BLaER1 treated with 17β-estradiol and CSF1 and Interleukin-3, amounts not matched to agents 10 nM and 100 nM (cell line): ENCODE measurements at regions not wholly inside any gene's neighbourhood (a gene's known extent, or its start where the extent isn't known, plus 50 kb on each side); places are given as distances from the start of the nearest gene placed in this dataset.

Experiments used
- H3K27ac ChIP-seq, 11 experiments: shearing (Covaris generic); formaldehyde crosslinking; 2 replicates each; pipeline ENCODE4 v1.8.1; 2022
- H3K27me3 ChIP-seq, 11 experiments: shearing (Covaris generic); formaldehyde crosslinking; 2 replicates each; pipeline ENCODE4 v1.8.1; 2022
- H3K36me3 ChIP-seq, 11 experiments: shearing (Covaris generic); formaldehyde crosslinking; 2 replicates each; pipeline ENCODE4 v1.8.1; 2022
- H3K4me1 ChIP-seq, 10 experiments: shearing (Covaris generic); formaldehyde crosslinking; 2 replicates each; pipeline ENCODE4 v1.8.1; 2022
- H3K4me2 ChIP-seq, 11 experiments: shearing (Covaris generic); formaldehyde crosslinking; 2 replicates each; pipeline ENCODE4 v1.8.1; 2022
- H3K4me3 ChIP-seq, 10 experiments: shearing (Covaris generic); formaldehyde crosslinking; 2 replicates each; pipeline ENCODE4 v1.8.1; 2022
- H3K9ac ChIP-seq, 11 experiments: shearing (Covaris generic); formaldehyde crosslinking; 2 replicates each; pipeline ENCODE4 v1.8.1; 2022
- H3K9me3 ChIP-seq, 11 experiments: shearing (Covaris generic); formaldehyde crosslinking; replicated peaks in 1 of 11; 2 replicates each; pipeline ENCODE4 v1.8.1; 2022
- H4K20me1 ChIP-seq, 11 experiments: shearing (Covaris generic); formaldehyde crosslinking; 2 replicates each; pipeline ENCODE4 v1.8.1; 2022
- Cebpa-rat ChIP-seq, 11 experiments: shearing (Covaris generic); IDR thresholded peaks; 2 replicates each; pipeline ENCODE4 v1.8.1; 2022

GRCh38 chr3:157650699-157651098, 147.5 kb upstream of the VEPH1 start:
- H3K36me3 ChIP-seq = no peaks in the 10 kb centered on the region
- H3K27ac ChIP-seq = no peak overlapping the region
- H3K4me2 ChIP-seq = no peak overlapping the region
- H3K9ac ChIP-seq = no peak overlapping the region
- no peaks in the 10 kb centered on the region for H3K27me3 ChIP-seq
- no peaks in the 10 kb centered on the region for H3K9me3 ChIP-seq
- peaks cover 0 to 24% (median 0%) of the 10 kb centered on the region in 10 experiments; a peak in 6 of 20 replicates for H3K4me1 ChIP-seq
- no peak for TF ChIP-seq Cebpa-rat (IDR thresholded peaks at IDR 0.05)
- no peak overlapping the region for H3K4me3 ChIP-seq
- H4K20me1 ChIP-seq = no peaks in the 10 kb centered on the region

GRCh38 chr3:157650172-157650571, 147.0 kb upstream of the VEPH1 start:
- no peak for TF ChIP-seq Cebpa-rat (IDR thresholded peaks at IDR 0.05)
- no peak overlapping the region for H3K4me3 ChIP-seq
- no peak overlapping the region for H3K9ac ChIP-seq
- H3K4me1 ChIP-seq = peaks cover 0 to 24% (median 0%) of the 10 kb centered on the region in 10 experiments; a peak in 6 of 20 replicates
- H3K27me3 ChIP-seq = no peaks in the 10 kb centered on the region
- H3K9me3 ChIP-seq = no peaks in the 10 kb centered on the region
- H4K20me1 ChIP-seq = no peaks in the 10 kb centered on the region
- H3K4me2 ChIP-seq = no peak overlapping the region; a peak in 2 of 22 replicates
- H3K36me3 ChIP-seq = no peaks in the 10 kb centered on the region
- no peak overlapping the region for H3K27ac ChIP-seq

GRCh38 chr3:157649511-157649910, 146.3 kb upstream of the VEPH1 start:
- TF ChIP-seq Cebpa-rat (IDR thresholded peaks at IDR 0.05) = no peak
- no peaks in the 10 kb centered on the region for H4K20me1 ChIP-seq
- no peak overlapping the region for H3K9ac ChIP-seq
- no peak overlapping the region for H3K27ac ChIP-seq
- peak overlapping the region in 2 of 11 experiments; percentile 16 to 17; a peak in 2 of 22 replicates for H3K4me2 ChIP-seq
- no peaks in the 10 kb centered on the region for H3K36me3 ChIP-seq
- peaks cover 0 to 23% (median 0%) of the 10 kb centered on the region in 10 experiments; a peak in 6 of 20 replicates for H3K4me1 ChIP-seq
- H3K27me3 ChIP-seq = no peaks in the 10 kb centered on the region
- H3K4me3 ChIP-seq = no peak overlapping the region
- H3K9me3 ChIP-seq = no peaks in the 10 kb centered on the region

- no peak overlapping the region for H3K9ac ChIP-seq
- no peak overlapping the region for H3K27ac ChIP-seq
- H3K4me3 ChIP-seq = no peak overlapping the region
- no peaks in the 10 kb centered on the region for H3K9me3 ChIP-seq
- H4K20me1 ChIP-seq = no peaks in the 10 kb centered on the region
- no peaks in the 10 kb centered on the region for H3K36me3 ChIP-seq
- peaks cover 0 to 8% (median 0%) of the 10 kb centered on the region in 10 experiments; a peak in 3 of 20 replicates for H3K4me1 ChIP-seq
- TF ChIP-seq Cebpa-rat (IDR thresholded peaks at IDR 0.05) = no peak
- no peaks in the 10 kb centered on the region for H3K27me3 ChIP-seq
- no peak overlapping the region for H3K4me2 ChIP-seq
Measured at GRCh38 chr3:157647820-157648219, 144.6 kb upstream of the VEPH1 start.

GRCh38 chr3:157639756-157640426, 136.7 kb upstream of the VEPH1 start:
- Histone ChIP-seq H3K27me3 (no peaks in the 10 kb centered on the region), H3K36me3 (no peaks in the 10 kb centered on the region), H3K4me3 (no peak overlapping the region), H3K9ac (no peak overlapping the region), H4K20me1 (no peaks in the 10 kb centered on the region), H3K4me2 (no peak overlapping the region), H3K4me1 (no peaks in the 10 kb centered on the region), H3K9me3 (peaks cover 0 to 20% (median 5%) of the 10 kb centered on the region in 11 experiments; a peak in 6 of 22 replicates), H3K27ac (no peak overlapping the region)
- no peak for TF ChIP-seq Cebpa-rat (IDR thresholded peaks at IDR 0.05)

GRCh38 chr3:157637866-157638265, 134.7 kb upstream of the VEPH1 start:
- Histone ChIP-seq H3K4me3 (no peak overlapping the region), H3K27ac (no peak overlapping the region), H3K4me2 (no peak overlapping the region), H3K36me3 (no peaks in the 10 kb centered on the region), H3K9ac (no peak overlapping the region), H3K4me1 (no peaks in the 10 kb centered on the region), H3K27me3 (no peaks in the 10 kb centered on the region), H4K20me1 (no peaks in the 10 kb centered on the region), H3K9me3 (peaks cover 0 to 20% (median 5%) of the 10 kb centered on the region in 11 experiments; a peak in 6 of 22 replicates)
- TF ChIP-seq Cebpa-rat (IDR thresholded peaks at IDR 0.05) = no peak

GRCh38 chr3:157633241-157633640, 130.0 kb upstream of the VEPH1 start:
- Histone ChIP-seq H3K4me1 (no peaks in the 10 kb centered on the region), H3K4me2 (no peak overlapping the region), H3K36me3 (no peaks in the 10 kb centered on the region), H3K4me3 (no peak overlapping the region), H3K9me3 (peaks cover 0 to 14% (median 5%) of the 10 kb centered on the region in 11 experiments; a peak in 6 of 22 replicates), H3K27ac (no peak overlapping the region), H3K9ac (no peak overlapping the region), H4K20me1 (no peaks in the 10 kb centered on the region), H3K27me3 (no peaks in the 10 kb centered on the region)
- TF ChIP-seq Cebpa-rat (IDR thresholded peaks at IDR 0.05) = no peak

- Histone ChIP-seq H4K20me1 (no peaks in the 10 kb centered on the region), H3K36me3 (no peaks in the 10 kb centered on the region), H3K4me1 (no peaks in the 10 kb centered on the region), H3K4me3 (no peak overlapping the region), H3K27me3 (no peaks in the 10 kb centered on the region), H3K9ac (no peak overlapping the region), H3K27ac (no peak overlapping the region), H3K9me3 (peaks cover 0 to 3% (median 0%) of the 10 kb centered on the region in 11 experiments; a peak in 1 of 22 replicates), H3K4me2 (no peak overlapping the region)
- TF ChIP-seq Cebpa-rat (IDR thresholded peaks at IDR 0.05) = no peak
Measured at GRCh38 chr3:157632075-157632474, 128.9 kb upstream of the VEPH1 start.

- no peak overlapping the region for H3K4me2 ChIP-seq
- no peaks in the 10 kb centered on the region for H4K20me1 ChIP-seq
- TF ChIP-seq Cebpa-rat (IDR thresholded peaks at IDR 0.05) = no peak
- no peak overlapping the region for H3K4me3 ChIP-seq
- no peak overlapping the region for H3K27ac ChIP-seq
- no peaks in the 10 kb centered on the region for H3K36me3 ChIP-seq
- no peaks in the 10 kb centered on the region for H3K4me1 ChIP-seq
- no peaks in the 10 kb centered on the region for H3K27me3 ChIP-seq
- H3K9me3 ChIP-seq = no peaks in the 10 kb centered on the region
- H3K9ac ChIP-seq = no peak overlapping the region
Measured at GRCh38 chr3:157631478-157631877, 128.3 kb upstream of the VEPH1 start.

- H3K4me3 ChIP-seq = no peak overlapping the region
- no peaks in the 10 kb centered on the region for H4K20me1 ChIP-seq
- no peak overlapping the region for H3K4me2 ChIP-seq
- no peak overlapping the region for H3K27ac ChIP-seq
- H3K9me3 ChIP-seq = no peaks in the 10 kb centered on the region
- H3K36me3 ChIP-seq = no peaks in the 10 kb centered on the region
- no peak for TF ChIP-seq Cebpa-rat (IDR thresholded peaks at IDR 0.05)
- no peaks in the 10 kb centered on the region for H3K27me3 ChIP-seq
- no peak overlapping the region for H3K9ac ChIP-seq
- no peaks in the 10 kb centered on the region for H3K4me1 ChIP-seq
Measured at GRCh38 chr3:157626817-157627216, 123.6 kb upstream of the VEPH1 start.
